B cell (primary cell): ENCODE measurements at regions not wholly inside any gene's neighbourhood (a gene's known extent, or its start where the extent isn't known, plus 50 kb on each side); places are given as distances from the start of the nearest gene placed in this dataset.

ENCODE experiments used
- ATAC-seq: fragments of 200-7000 bp; cut with Tn5 transposase; one replicate; pipeline ENCODE4 v1.10.0; 2021; ENCODE audit warnings: low read depth, mild to moderate bottlenecking, moderate number of reproducible peaks, moderate library complexity
- CTCF ChIA-PET: fragments of 350-600 bp; sonication (Branson Sonifier 250); formaldehyde crosslinking; loops from one replicate; lab custom pipeline; 2021; ENCODE audit warnings: antibody characterized with exemption, inconsistent platforms; lab: Charles Lee
- POLR2A ChIA-PET: fragments of 350-600 bp; sonication (Branson Sonifier 250); formaldehyde crosslinking; loops from one replicate; lab custom pipeline; 2021; ENCODE audit warnings: antibody characterized with exemption; lab: Charles Lee
- DNase-seq: peaks from one replicate; pipeline ENCODE4 v3.0.0; 2013
- H2AFZ ChIP-seq: 2 replicates; pipeline ENCODE4 v1.6.1; 2012; ENCODE audit warnings: mild to moderate bottlenecking, low read depth, low read length; ENCODE audit not compliant: insufficient read depth, poor library complexity, severe bottlenecking
- H3K27ac ChIP-seq, 2 donors: 1 replicate in 1 of 2; 2 replicates in 1 of 2; pipeline ENCODE4 v1.5.1; 2012 to 2013; ENCODE audit warnings: low read length in 2 of 2, mild to moderate bottlenecking in 2 of 2, moderate library complexity in 1 of 2
- H3K27me3 ChIP-seq, 4 experiments: fragments of 200-600 bp in 1 of 4; sonication (generic) in 1 of 4; replicated peaks in 1 of 4; 1 replicate in 2 of 4; 2 replicates in 2 of 4; pipeline versions ENCODE4 v1.6.1 to v1.7.0; 2013 to 2016; ENCODE audit warnings: low read length in 3 of 4, mild to moderate bottlenecking in 2 of 4, mixed read lengths in 1 of 4, moderate library complexity in 1 of 4; ENCODE audit not compliant: insufficient read depth in 4 of 4, control insufficient read depth in 3 of 4; ENCODE audit errors: control extremely low read depth in 1 of 4
- H3K36me3 ChIP-seq, 2 experiments: replicated peaks in 1 of 2; 1 replicate in 1 of 2; 2 replicates in 1 of 2; pipeline versions ENCODE4 v1.6.1 to v1.7.1; 2013; ENCODE audit warnings: low read length in 1 of 2; ENCODE audit not compliant: insufficient read depth in 2 of 2, control insufficient read depth in 1 of 2; ENCODE audit errors: control extremely low read depth in 1 of 2, extremely low read depth in 1 of 2
- H3K4me1 ChIP-seq, 2 donors: fragments of 200-600 bp in 1 of 2; sonication (generic) in 1 of 2; 1 replicate in 1 of 2; 2 replicates in 1 of 2; pipeline versions ENCODE4 v1.5.1 to v1.6.1; 2013 to 2017; ENCODE audit warnings: low read length in 2 of 2; ENCODE audit not compliant: control insufficient read depth in 2 of 2, insufficient read depth in 2 of 2
- H3K4me2 ChIP-seq: replicated peaks from 2 replicates; pipeline ENCODE3; 2012; ENCODE audit warnings: mild to moderate bottlenecking, low read depth, low read length; ENCODE audit not compliant: poor library complexity, severe bottlenecking
- H3K4me3 ChIP-seq, 5 experiments: fragments of 200-600 bp in 1 of 5; sonication (generic) in 1 of 5; 1 replicate in 3 of 5; 2 replicates in 2 of 5; pipeline versions ENCODE4 v1.5.1 to v1.7.0; 2011 to 2016; ENCODE audit warnings: low read length in 4 of 5, mild to moderate bottlenecking in 4 of 5, low read depth in 2 of 5, control low read depth in 1 of 5, moderate library complexity in 1 of 5; ENCODE audit not compliant: insufficient read depth in 1 of 5; ENCODE audit errors: control extremely low read depth in 1 of 5, extremely low read depth in 1 of 5
- H3K79me2 ChIP-seq: fragments of 200-600 bp; sonication (generic); one replicate; pipeline ENCODE4 v1.6.0; 2016; ENCODE audit warnings: low read length; ENCODE audit not compliant: control insufficient read depth, insufficient read depth
- H3K9ac ChIP-seq: fragments of 200-600 bp; sonication (generic); 2 replicates; pipeline ENCODE4 v1.6.1; 2017; ENCODE audit warnings: mild to moderate bottlenecking, low read length, moderate library complexity
- H3K9me3 ChIP-seq, 3 donors: one replicate each; pipeline versions ENCODE4 v1.6.1 to v1.7.1; 2013; ENCODE audit warnings: low read length in 2 of 3; ENCODE audit not compliant: control insufficient read depth in 2 of 3, insufficient read depth in 1 of 3; ENCODE audit errors: control extremely low read depth in 1 of 3
- H4K20me1 ChIP-seq: 2 replicates; pipeline ENCODE4 v1.6.0; 2012; ENCODE audit warnings: mild to moderate bottlenecking, low read length; ENCODE audit not compliant: insufficient read depth, control insufficient read depth, poor library complexity, severe bottlenecking
- H3K27ac Mint-ChIP-seq: one replicate; pipeline ENCODE4 v1.8.0; 2021; ENCODE audit warnings: mixed read lengths
- H3K27me3 Mint-ChIP-seq: one replicate; pipeline ENCODE4 v1.8.0; 2021; ENCODE audit warnings: mixed read lengths
- H3K4me1 Mint-ChIP-seq: one replicate; pipeline ENCODE4 v1.8.0; 2021; ENCODE audit warnings: mixed read lengths
- H3K4me3 Mint-ChIP-seq: one replicate; pipeline ENCODE4 v1.8.0; 2021; ENCODE audit warnings: mixed read lengths
- H3K9me3 Mint-ChIP-seq: one replicate; pipeline ENCODE4 v1.8.0; 2022; ENCODE audit warnings: mixed read lengths; ENCODE audit not compliant: insufficient read depth
- CTCF ChIP-seq: fragments of 200-600 bp; IDR thresholded peaks from one replicate; pipeline ENCODE4 v1.8.0; 2022; ENCODE audit warnings: antibody characterized with exemption, mild to moderate bottlenecking
- EZH2 ChIP-seq: IDR thresholded peaks from 2 replicates; pipeline ENCODE4 v1.6.1; 2012; ENCODE audit warnings: borderline replicate concordance, low read depth, mild to moderate bottlenecking, moderate library complexity, low read length; ENCODE audit not compliant: insufficient read depth, poor library complexity, severe bottlenecking
- WGBS: methylation state at CpG from one replicate; pipeline ENCODE4 v1.1.5; 2013; ENCODE audit warnings: missing lambda C conversion rate; ENCODE audit not compliant: insufficient coverage; 5-methylcytosine and 5-hydroxymethylcytosine counted together
- intact Hi-C: fragments of 100-400 bp; cut with micrococcal nuclease; formaldehyde crosslinking; loops from one replicate; pipeline ENCODE4 v1.10.0; 2022

DNA sequence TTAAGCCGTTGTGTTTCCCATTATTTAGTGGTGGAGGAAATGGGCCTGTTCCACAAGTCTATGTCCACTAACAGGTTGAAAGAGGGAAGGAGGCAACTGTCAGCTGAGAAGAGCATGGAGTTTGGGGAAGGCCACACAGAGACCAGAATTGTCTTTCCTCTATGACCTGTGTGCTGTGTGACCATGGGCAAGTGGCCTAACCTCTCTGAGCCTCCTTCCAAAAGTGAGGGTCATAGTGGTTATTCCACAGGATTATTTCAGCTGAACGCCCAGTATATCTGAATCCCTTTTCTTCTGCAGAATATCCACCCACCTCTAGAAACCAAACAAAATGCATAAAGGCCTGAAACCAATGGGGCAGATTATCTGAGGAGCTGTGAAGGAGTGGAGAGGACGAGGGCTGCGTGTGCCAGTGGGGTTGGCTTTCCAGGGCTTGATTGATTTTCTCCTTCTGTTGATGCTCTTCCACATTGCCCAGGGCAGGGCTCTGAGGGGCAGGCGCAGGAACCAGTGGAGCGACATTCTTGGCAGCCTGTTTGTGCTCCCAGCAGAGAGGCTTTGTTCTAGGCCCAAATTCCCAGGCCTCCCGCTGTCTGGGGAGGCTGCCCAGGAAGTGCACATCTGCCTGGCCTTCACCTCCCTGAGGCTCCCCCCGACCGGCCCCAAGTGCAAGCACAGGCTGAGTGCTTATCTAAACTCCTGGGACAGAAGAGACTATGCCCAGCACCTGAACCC is 452.7 kb downstream of the BCL11B start:
- CTCF ChIA-PET, result no interaction called here
- Histone ChIP-seq H3K27ac (no peak overlapping the region), H3K36me3 (no peaks in the 10 kb centered on the region), H4K20me1 (no peaks in the 10 kb centered on the region), H3K79me2 (no peaks in the 10 kb centered on the region), H3K27me3 (no peaks in the 10 kb centered on the region), H3K9me3 (peaks cover 0 to 22% (median under 1%) of the 10 kb centered on the region in 3 donors), H3K4me1 (no peaks in the 10 kb centered on the region), H3K9ac (no peak overlapping the region), H3K4me3 (no peak overlapping the region), H3K4me2 (no peak overlapping the region), H2AFZ (no peak overlapping the region)
- intact Hi-C loops, result no loop called here
- WGBS, result 73% methylated on average over 7 of the region's 9 CpGs
- no peak for DNase-seq
- TF ChIP-seq CTCF, result no peak
- no peak for TF ChIP-seq EZH2
- no peak for ATAC-seq
- POLR2A ChIA-PET, result no interaction called here
- H3K27ac Mint-ChIP-seq, result no peak overlapping the region
- no peaks in the 10 kb centered on the region for H3K27me3 Mint-ChIP-seq
- H3K4me1 Mint-ChIP-seq, result no peaks in the 10 kb centered on the region
- H3K9me3 Mint-ChIP-seq, result peaks cover 10% of the 10 kb centered on the region
- no peak overlapping the region for H3K4me3 Mint-ChIP-seq

- no peaks in the 10 kb centered on the region for H3K79me2 ChIP-seq
- H3K9me3 ChIP-seq, result peaks cover 0 to 22% (median 0%) of the 10 kb centered on the region in 3 donors
- no peaks in the 10 kb centered on the region for H3K36me3 ChIP-seq
- ATAC-seq (no peak), DNase-seq (no peak)
- TF ChIP-seq CTCF, result no peak
- no peak for TF ChIP-seq EZH2
- Mint-ChIP-seq H3K4me3 (no peak overlapping the region), H3K4me1 (no peaks in the 10 kb centered on the region), H3K9me3 (peaks cover 8% of the 10 kb centered on the region), H3K27me3 (no peaks in the 10 kb centered on the region), H3K27ac (no peak overlapping the region)
- H3K27me3 ChIP-seq, result no peaks in the 10 kb centered on the region
- H3K9ac ChIP-seq, result no peak overlapping the region
- POLR2A ChIA-PET, result no interaction called here
- H4K20me1 ChIP-seq, result no peaks in the 10 kb centered on the region
- no peak overlapping the region for H2AFZ ChIP-seq
- no peak overlapping the region for H3K4me2 ChIP-seq
- CTCF ChIA-PET, result no interaction called here
- intact Hi-C loops, result no loop called here
- WGBS, result 54% methylated on average over 2 of the region's 2 CpGs
- no peaks in the 10 kb centered on the region for H3K4me1 ChIP-seq
- H3K27ac ChIP-seq, result no peak overlapping the region
- no peak overlapping the region for H3K4me3 ChIP-seq
Observed at GRCh38 chr14:98819867-98820206, 452.2 kb downstream of the BCL11B start.
